Lung (tissue), 11 donors: ENCODE measurements at regions not wholly inside any gene's neighbourhood (a gene's known extent, or its start where the extent isn't known, plus 50 kb on each side); places are given as distances from the start of the nearest gene placed in this dataset.

ENCODE experiments used
- ATAC-seq: fragments of 200-7000 bp; cut with Tn5 transposase; one replicate; pipeline ENCODE4 v1.9.1; 2020; ENCODE audit warnings: moderate number of reproducible peaks; ENCODE audit not compliant: insufficient read depth, low FRiP score
- DNase-seq, 3 donors: peaks; one replicate each; pipeline ENCODE4 v3.0.0-alpha.2; 2013 to 2017
- H3K27ac ChIP-seq, 2 donors: one replicate each; pipeline ENCODE4 v1.5.1; 2013; ENCODE audit warnings: mild to moderate bottlenecking in 2 of 2, moderate library complexity in 2 of 2, control low read depth in 1 of 2, inconsistent platforms in 1 of 2, low read depth in 1 of 2, low read length in 1 of 2
- H3K27me3 ChIP-seq, 3 donors: one replicate each; pipeline ENCODE4 v1.5.1; 2013; ENCODE audit warnings: low read length in 2 of 3; ENCODE audit not compliant: control insufficient read depth in 3 of 3, insufficient read depth in 3 of 3
- H3K36me3 ChIP-seq, 4 donors: one replicate each; pipeline ENCODE4 v1.5.1; 2013; ENCODE audit warnings: low read length in 4 of 4, mild to moderate bottlenecking in 1 of 4, moderate library complexity in 1 of 4; ENCODE audit not compliant: control insufficient read depth in 4 of 4, insufficient read depth in 4 of 4
- H3K4me1 ChIP-seq, 5 donors: one replicate each; pipeline ENCODE4 v1.5.1; 2013; ENCODE audit warnings: low read length in 5 of 5, mild to moderate bottlenecking in 2 of 5, moderate library complexity in 1 of 5; ENCODE audit not compliant: control insufficient read depth in 5 of 5, insufficient read depth in 5 of 5
- H3K4me3 ChIP-seq: one replicate; pipeline ENCODE4 v1.5.1; 2013; ENCODE audit warnings: mild to moderate bottlenecking, control low read depth, moderate library complexity
- H3K9ac ChIP-seq, 2 donors: one replicate each; pipeline ENCODE4 v1.5.1; 2013; ENCODE audit warnings: low read length in 2 of 2, control low read depth in 1 of 2; ENCODE audit not compliant: insufficient read depth in 1 of 2
- H3K9me3 ChIP-seq, 4 donors: one replicate each; pipeline ENCODE4 v1.5.1; 2013; ENCODE audit warnings: low read length in 3 of 4, mild to moderate bottlenecking in 1 of 4, moderate library complexity in 1 of 4; ENCODE audit not compliant: control insufficient read depth in 4 of 4, insufficient read depth in 3 of 4
- WGBS, 2 donors: extraction: QIAGEN DNeasy Blood & Tissue Kit; methylation state at CpG; one replicate each; pipeline ENCODE4 v1.1.7; 2013; 5-methylcytosine and 5-hydroxymethylcytosine counted together
- TF ChIP-seq, protein P1 (sequence below): IDR thresholded peaks from 2 replicates; pipeline ENCODE4 v1.5.1; 2012; ENCODE audit warnings: mild to moderate bottlenecking; ENCODE audit errors: control extremely low read depth, extremely low read depth
- donor health status: control.
- donor health status: control.
- donor health status: Bipolar disorder and iron deficiency.
- donor health status: healthy.
- donor health status: DM: yes; HTN: yes; CAD: no.

DNA sequence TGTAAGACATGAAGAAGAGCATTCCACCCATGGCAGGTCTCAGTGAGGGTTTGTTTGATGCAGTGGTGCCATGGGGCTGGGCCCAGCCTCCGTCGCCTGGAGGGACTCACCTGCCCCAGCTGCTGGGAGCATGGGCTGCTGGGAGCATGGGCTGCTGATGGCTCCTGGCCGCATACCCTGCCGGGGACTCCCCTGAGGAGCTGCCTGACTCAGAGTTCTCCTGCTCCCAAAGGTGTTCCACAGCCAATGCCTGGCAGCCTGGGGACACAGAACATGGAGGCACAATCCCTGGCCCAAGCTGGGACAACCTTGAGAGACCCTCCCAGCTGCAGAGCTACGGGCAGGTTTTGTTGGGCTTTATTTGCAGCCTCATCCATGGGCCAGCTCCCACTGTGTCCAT is 108.4 kb downstream of the COPS8 start:
- ATAC-seq (no peak), DNase-seq (no peak)
- Histone ChIP-seq H3K4me3 (no peak overlapping the region), H3K27me3 (no peaks in the 10 kb centered on the region), H3K36me3 (no peaks in the 10 kb centered on the region), H3K4me1 (peaks cover 0 to 44% (median 26%) of the 10 kb centered on the region in 5 donors), H3K27ac (no peak overlapping the region), H3K9ac (no peak overlapping the region), H3K9me3 (peaks cover 0 to 1% (median 0%) of the 10 kb centered on the region in 4 donors)
- TF ChIP-seq, protein P1, sequence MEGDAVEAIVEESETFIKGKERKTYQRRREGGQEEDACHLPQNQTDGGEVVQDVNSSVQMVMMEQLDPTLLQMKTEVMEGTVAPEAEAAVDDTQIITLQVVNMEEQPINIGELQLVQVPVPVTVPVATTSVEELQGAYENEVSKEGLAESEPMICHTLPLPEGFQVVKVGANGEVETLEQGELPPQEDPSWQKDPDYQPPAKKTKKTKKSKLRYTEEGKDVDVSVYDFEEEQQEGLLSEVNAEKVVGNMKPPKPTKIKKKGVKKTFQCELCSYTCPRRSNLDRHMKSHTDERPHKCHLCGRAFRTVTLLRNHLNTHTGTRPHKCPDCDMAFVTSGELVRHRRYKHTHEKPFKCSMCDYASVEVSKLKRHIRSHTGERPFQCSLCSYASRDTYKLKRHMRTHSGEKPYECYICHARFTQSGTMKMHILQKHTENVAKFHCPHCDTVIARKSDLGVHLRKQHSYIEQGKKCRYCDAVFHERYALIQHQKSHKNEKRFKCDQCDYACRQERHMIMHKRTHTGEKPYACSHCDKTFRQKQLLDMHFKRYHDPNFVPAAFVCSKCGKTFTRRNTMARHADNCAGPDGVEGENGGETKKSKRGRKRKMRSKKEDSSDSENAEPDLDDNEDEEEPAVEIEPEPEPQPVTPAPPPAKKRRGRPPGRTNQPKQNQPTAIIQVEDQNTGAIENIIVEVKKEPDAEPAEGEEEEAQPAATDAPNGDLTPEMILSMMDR = no peak
- 74 to 82% methylated on average over 5 of the region's 5 CpGs for WGBS, 2 donors

DNA sequence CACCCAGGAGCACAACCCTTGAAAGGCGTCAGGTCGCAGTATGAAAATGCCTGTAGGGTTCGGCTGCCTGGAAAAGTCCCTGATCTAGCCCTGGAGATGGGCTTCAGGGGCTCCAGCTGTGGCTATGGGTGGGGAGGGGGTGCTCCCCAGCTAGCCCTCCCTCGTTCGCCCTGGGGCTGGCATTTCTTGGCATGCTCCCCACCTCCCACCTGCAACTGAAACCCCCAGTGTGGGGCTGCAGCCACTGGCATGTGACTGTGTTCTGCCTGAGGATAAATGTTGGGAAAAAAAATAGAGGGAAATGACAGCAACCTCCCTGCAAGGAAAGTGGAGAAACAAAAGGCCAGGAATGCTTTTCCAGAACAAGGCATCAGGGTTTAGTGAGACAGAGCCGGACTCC is 109.2 kb downstream of the COPS8 start:
- TF ChIP-seq, protein P1 = no peak
- no peak for DNase-seq
- H3K36me3 ChIP-seq = no peaks in the 10 kb centered on the region
- no peaks in the 10 kb centered on the region for H3K27me3 ChIP-seq
- no peak overlapping the region for H3K27ac ChIP-seq
- H3K9me3 ChIP-seq = peaks cover 0 to 4% (median 0%) of the 10 kb centered on the region in 4 donors
- H3K4me1 ChIP-seq = peaks cover 0 to 48% (median 26%) of the 10 kb centered on the region in 5 donors
- WGBS, 2 donors = 84 to 91% methylated on average over 6 of the region's 6 CpGs
- no peak overlapping the region for H3K4me3 ChIP-seq
- no peak overlapping the region for H3K9ac ChIP-seq
- ATAC-seq = no peak

DNA sequence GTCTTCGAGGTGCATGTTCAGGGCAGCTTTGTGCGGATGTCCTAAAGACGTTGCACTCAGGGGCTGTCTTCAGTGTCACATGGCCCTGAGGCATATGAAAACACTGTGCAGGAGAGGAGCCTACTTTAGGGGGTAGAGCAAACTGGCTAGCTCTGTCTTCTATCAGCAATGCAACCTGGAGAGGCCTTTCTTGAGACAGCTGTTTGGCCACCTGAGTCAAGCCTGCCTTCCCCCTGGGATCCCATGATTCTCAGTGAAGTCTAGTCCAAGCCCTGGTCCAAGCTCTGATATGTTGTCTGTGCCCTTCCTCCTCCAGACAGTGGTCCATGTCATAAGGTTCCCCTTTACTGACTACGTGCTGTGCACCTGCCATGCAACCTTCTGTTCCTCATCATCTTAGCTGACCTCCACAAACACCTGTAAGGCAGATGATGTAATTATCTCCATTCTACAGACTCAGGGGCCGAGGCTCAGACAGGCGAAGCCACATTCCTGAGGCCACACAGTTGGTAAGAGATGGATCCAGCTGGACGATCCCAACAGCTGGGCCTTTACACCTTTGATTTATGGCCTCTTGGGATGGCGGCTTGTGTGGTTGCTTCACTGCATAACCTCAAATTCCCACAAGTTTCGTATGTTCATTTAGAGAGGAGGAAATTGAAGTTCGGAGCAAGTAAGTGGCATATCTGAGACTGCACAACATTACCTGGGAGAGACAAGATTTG is 109.9 kb downstream of the COPS8 start:
- Histone ChIP-seq H3K9me3 (peaks cover 0 to 7% (median 0%) of the 10 kb centered on the region in 4 donors), H3K36me3 (no peaks in the 10 kb centered on the region), H3K27me3 (no peaks in the 10 kb centered on the region), H3K9ac (no peak overlapping the region), H3K27ac (no peak overlapping the region), H3K4me3 (no peak overlapping the region), H3K4me1 (peaks cover 0 to 48% (median 26%) of the 10 kb centered on the region in 5 donors)
- DNase-seq (no peak), ATAC-seq (no peak)
- TF ChIP-seq, protein P1 = no peak
- 87 to 92% methylated on average over 10 of the region's 10 CpGs for WGBS, 2 donors

DNA sequence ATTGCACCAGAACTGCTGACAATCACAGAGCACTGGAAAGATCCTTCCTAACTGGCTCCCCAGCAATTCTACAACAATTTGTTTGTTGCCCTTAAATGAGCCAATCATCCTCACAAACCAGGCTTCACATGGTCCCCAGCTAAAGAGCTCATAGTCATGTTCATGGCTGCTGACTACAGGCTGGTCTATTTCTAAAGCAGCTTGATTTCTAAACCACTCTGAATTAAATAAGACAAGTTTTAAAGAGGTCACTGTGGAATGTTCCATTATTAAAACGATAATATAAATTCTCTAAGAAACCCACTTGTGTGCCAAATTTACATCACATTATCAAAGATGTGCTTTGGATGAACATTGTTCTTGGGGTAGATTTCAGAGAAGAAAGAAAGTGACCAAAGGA is 110.7 kb downstream of the COPS8 start:
- H3K27ac ChIP-seq = no peak overlapping the region
- peaks cover 0 to 8% (median 0%) of the 10 kb centered on the region in 4 donors for H3K9me3 ChIP-seq
- H3K4me3 ChIP-seq = no peak overlapping the region
- no peaks in the 10 kb centered on the region for H3K36me3 ChIP-seq
- TF ChIP-seq, protein P1 = no peak
- WGBS, 2 donors = 66 to 86% methylated on average over 1 of the region's 1 CpG
- H3K27me3 ChIP-seq = no peaks in the 10 kb centered on the region
- ATAC-seq (no peak), DNase-seq (peak in 2 of 3 donors; percentile 52 to 83)
- H3K9ac ChIP-seq = peak overlapping the region in 1 of 2 donors; percentile 38
- peaks cover 0 to 44% (median 25%) of the 10 kb centered on the region in 5 donors for H3K4me1 ChIP-seq
